Right lobe of liver (tissue), 6 donors: ENCODE measurements at regions not wholly inside any gene's neighbourhood (a gene's known extent, or its start where the extent isn't known, plus 50 kb on each side); places are given as distances from the start of the nearest gene placed in this dataset.

Experiments used
- ATAC-seq, 4 donors: fragments of 200-7000 bp; cut with Tn5 transposase; one replicate each; pipeline ENCODE4 v1.9.1; 2020; ENCODE audit warnings: mild to moderate bottlenecking in 4 of 4, moderate library complexity in 4 of 4
- DNase-seq, 3 donors: peaks; one replicate each; pipeline ENCODE4 v3.0.0-alpha.2; 2020
- H3K27ac ChIP-seq, 3 donors: fragments of 200-600 bp; one replicate each; pipeline ENCODE4 v1.8.0; 2022
- H3K27me3 ChIP-seq, 2 donors: fragments of 200-600 bp; one replicate each; pipeline ENCODE4 v1.8.0; 2022
- H3K36me3 ChIP-seq, 4 donors: fragments of 200-600 bp; sonication (generic) in 1 of 4; one replicate each; pipeline versions ENCODE4 v1.5.1 to v1.8.0; 2017 to 2022; ENCODE audit warnings: control low read depth in 1 of 4
- H3K4me1 ChIP-seq, 4 donors: fragments of 200-600 bp; sonication (generic) in 1 of 4; one replicate each; pipeline versions ENCODE4 v1.5.1 to v1.8.0; 2017 to 2022; ENCODE audit warnings: control low read depth in 1 of 4
- H3K4me3 ChIP-seq, 3 donors: fragments of 200-600 bp; one replicate each; pipeline ENCODE4 v1.8.0; 2022
- H3K9me3 ChIP-seq, 4 donors: fragments of 200-600 bp; sonication (generic) in 1 of 4; one replicate each; pipeline versions ENCODE4 v1.5.1 to v1.8.0; 2017 to 2022; ENCODE audit warnings: control low read depth in 1 of 4
- POLR2A ChIP-seq: fragments of 450-650 bp; IDR thresholded peaks from one replicate; pipeline ENCODE4 v1.6.1; 2017; ENCODE audit warnings: antibody characterized with exemption, mild to moderate bottlenecking
- WGBS: methylation state at CpG from one replicate; pipeline ENCODE4 v1.1.6; 2018; ENCODE audit warnings: low coverage, low lambda C conversion rate; ENCODE audit not compliant: insufficient coverage; ENCODE audit errors: missing lambda C conversion rate; 5-methylcytosine and 5-hydroxymethylcytosine counted together
- intact Hi-C, 2 donors: fragments of 100-400 bp; cut with DNase I; formaldehyde crosslinking; loops; one replicate each; pipeline versions ENCODE4 v1.11.2 to v1.14.1; 2022
- TF ChIP-seq, protein P1 (sequence below), 4 donors: fragments of 200-600 bp in 3 of 4; fragments of 450-650 bp in 1 of 4; IDR thresholded peaks; one replicate each; pipeline versions ENCODE4 v1.5.1 to v1.8.0; 2016 to 2022; ENCODE audit warnings: antibody characterized with exemption in 4 of 4, mild to moderate bottlenecking in 2 of 4
- donor health status: DM: no; HTN: yes; CAD: no.
- donor health status: DM: no; HTN: no; CAD: no.
- donor health status: DM: no; HTN: no; CAD: no.
- donor health status: DM: no; HTN: yes; CAD: no.
- donor health status: DM: no; HTN: yes; CAD: no.

DNA sequence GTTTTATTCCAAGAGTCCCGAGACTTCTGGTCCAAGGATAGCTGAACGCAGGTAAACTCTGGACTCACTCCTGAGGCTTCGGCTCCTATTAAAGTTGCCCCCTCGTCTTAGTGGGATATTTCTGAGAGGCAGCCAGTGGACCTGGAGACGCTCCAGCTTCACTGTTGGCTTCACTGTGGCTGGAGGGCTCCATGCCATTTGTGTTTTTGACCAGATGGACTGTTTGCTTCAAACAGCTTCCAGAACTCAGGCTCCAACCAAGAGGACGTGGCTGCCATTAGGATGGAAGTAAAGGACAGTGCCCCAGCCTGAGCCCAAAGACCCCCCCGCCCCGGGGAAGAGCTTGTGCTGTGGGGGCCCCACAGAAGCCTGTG lies 94.4 kb upstream of the LDAH start:
- TF ChIP-seq, protein P1, sequence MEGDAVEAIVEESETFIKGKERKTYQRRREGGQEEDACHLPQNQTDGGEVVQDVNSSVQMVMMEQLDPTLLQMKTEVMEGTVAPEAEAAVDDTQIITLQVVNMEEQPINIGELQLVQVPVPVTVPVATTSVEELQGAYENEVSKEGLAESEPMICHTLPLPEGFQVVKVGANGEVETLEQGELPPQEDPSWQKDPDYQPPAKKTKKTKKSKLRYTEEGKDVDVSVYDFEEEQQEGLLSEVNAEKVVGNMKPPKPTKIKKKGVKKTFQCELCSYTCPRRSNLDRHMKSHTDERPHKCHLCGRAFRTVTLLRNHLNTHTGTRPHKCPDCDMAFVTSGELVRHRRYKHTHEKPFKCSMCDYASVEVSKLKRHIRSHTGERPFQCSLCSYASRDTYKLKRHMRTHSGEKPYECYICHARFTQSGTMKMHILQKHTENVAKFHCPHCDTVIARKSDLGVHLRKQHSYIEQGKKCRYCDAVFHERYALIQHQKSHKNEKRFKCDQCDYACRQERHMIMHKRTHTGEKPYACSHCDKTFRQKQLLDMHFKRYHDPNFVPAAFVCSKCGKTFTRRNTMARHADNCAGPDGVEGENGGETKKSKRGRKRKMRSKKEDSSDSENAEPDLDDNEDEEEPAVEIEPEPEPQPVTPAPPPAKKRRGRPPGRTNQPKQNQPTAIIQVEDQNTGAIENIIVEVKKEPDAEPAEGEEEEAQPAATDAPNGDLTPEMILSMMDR (IDR thresholded peaks at IDR 0.05), result no peak
- no peak for TF ChIP-seq POLR2A
- Histone ChIP-seq H3K27ac (no peak overlapping the region), H3K9me3 (no peaks in the 10 kb centered on the region), H3K4me3 (no peak overlapping the region), H3K27me3 (no peaks in the 10 kb centered on the region), H3K36me3 (no peaks in the 10 kb centered on the region), H3K4me1 (no peaks in the 10 kb centered on the region)
- ATAC-seq, result no peak
- 57% methylated on average over 5 of the region's 8 CpGs for WGBS
- intact Hi-C loops, result no loop called here
- no peak for DNase-seq

- ATAC-seq, result peak; percentile 75 to 94 (median 82)
- 35% methylated on average over 6 of the region's 7 CpGs for WGBS
Observed at GRCh38 chr2:20916604-20917286, 93.8 kb upstream of the LDAH start.

GRCh38 chr2:20915271-20915670 lies 92.4 kb upstream of the LDAH start:
- Histone ChIP-seq H3K27me3 (no peaks in the 10 kb centered on the region), H3K4me3 (no peak overlapping the region), H3K27ac (no peak overlapping the region), H3K9me3 (no peaks in the 10 kb centered on the region), H3K36me3 (no peaks in the 10 kb centered on the region), H3K4me1 (no peaks in the 10 kb centered on the region)
- DNase-seq, result no peak
- 39% methylated on average over 2 of the region's 4 CpGs for WGBS
- TF ChIP-seq POLR2A, result no peak
- TF ChIP-seq, protein P1 (IDR thresholded peaks at IDR 0.05), result no peak
- intact Hi-C loops, result no loop called here
- no peak for ATAC-seq

More at GRCh38 chr2:20916604-20917286, 93.8 kb upstream of the LDAH start:
- H3K27ac ChIP-seq, result no peak overlapping the region
- H3K9me3 ChIP-seq, result no peaks in the 10 kb centered on the region
- H3K4me1 ChIP-seq, result no peaks in the 10 kb centered on the region
- no peaks in the 10 kb centered on the region for H3K27me3 ChIP-seq
- no peaks in the 10 kb centered on the region for H3K36me3 ChIP-seq
- intact Hi-C loops, result no loop called here
- H3K4me3 ChIP-seq, result no peak overlapping the region
- DNase-seq, result no peak
- no peak for TF ChIP-seq POLR2A
- TF ChIP-seq, protein P1 (IDR thresholded peaks at IDR 0.05), result peak; percentile 39 to 54 (median 43)

GRCh38 chr2:20914771-20915170 lies 91.9 kb upstream of the LDAH start:
- Histone ChIP-seq H3K9me3 (no peaks in the 10 kb centered on the region), H3K36me3 (no peaks in the 10 kb centered on the region), H3K4me1 (no peaks in the 10 kb centered on the region), H3K4me3 (no peak overlapping the region), H3K27me3 (no peaks in the 10 kb centered on the region), H3K27ac (no peak overlapping the region)
- WGBS, result 79% methylated on average over 3 of the region's 5 CpGs
- intact Hi-C loops, result no loop called here
- TF ChIP-seq, protein P1 (IDR thresholded peaks at IDR 0.05), result no peak
- TF ChIP-seq POLR2A, result no peak
- no peak for DNase-seq
- ATAC-seq, result no peak
